ENCODE measurements at regions not wholly inside any gene's neighbourhood (a gene's known extent, or its start where the extent isn't known, plus 50 kb on each side); places are given as distances from the start of the nearest gene placed in this dataset.

GRCh38 chr1:237959838-237960237, 69.1 kb upstream of the ZP4 start:
- ATAC-seq: no peak

- no peak for ATAC-seq
Measured at GRCh38 chr1:237953238-237953637, 62.5 kb upstream of the ZP4 start.
